MM.1S (cell line): ENCODE measurements at regions not wholly inside any gene's neighbourhood (a gene's known extent, or its start where the extent isn't known, plus 50 kb on each side); places are given as distances from the start of the nearest gene placed in this dataset.

ENCODE experiments used
- CTCF ChIP-seq: fragments of 300-600 bp; sonication (generic); IDR thresholded peaks from 2 replicates; pipeline ENCODE4 v1.5.1; 2016; ENCODE audit warnings: antibody characterized with exemption, low read length, mixed read lengths
- EZH2 ChIP-seq: fragments of 300-600 bp; sonication (generic); optimal IDR thresholded peaks from 2 replicates; pipeline ENCODE3; 2017; ENCODE audit warnings: low read depth, mild to moderate bottlenecking, antibody characterized with exemption, low read length, mixed read lengths
- EZH2phosphoT487 ChIP-seq: fragments of 300-600 bp; sonication (generic); IDR thresholded peaks from 2 replicates; pipeline ENCODE4 v1.6.1; 2018; ENCODE audit warnings: antibody characterized with exemption, low read length

GRCh38 chr1:24255226-24255625 is 63.9 kb upstream of the GRHL3 start:
- no peak for TF ChIP-seq CTCF
- no peak for TF ChIP-seq EZH2
- TF ChIP-seq EZH2phosphoT487, result no peak
